Right cardiac atrium (tissue), 5 donors: ENCODE measurements at regions not wholly inside any gene's neighbourhood (a gene's known extent, or its start where the extent isn't known, plus 50 kb on each side); places are given as distances from the start of the nearest gene placed in this dataset.

ENCODE experiments used
- ATAC-seq, 2 donors: fragments of 200-7000 bp; cut with Tn5 transposase; one replicate each; pipeline versions ENCODE4 v1.8.0 to v1.9.1; 2020; ENCODE audit warnings: moderate library complexity in 2 of 2, mild to moderate bottlenecking in 1 of 2
- DNase-seq, 3 donors: peaks; one replicate each; pipeline ENCODE4 v3.0.0-alpha.2; 2020
- H3K27ac ChIP-seq: one replicate; pipeline ENCODE4 v1.5.1; 2013; ENCODE audit warnings: mild to moderate bottlenecking, low read length, control low read depth, moderate library complexity
- H3K27me3 ChIP-seq: one replicate; pipeline ENCODE4 v1.6.1; 2013; ENCODE audit not compliant: control insufficient read depth, insufficient read depth
- H3K4me1 ChIP-seq: one replicate; pipeline ENCODE4 v1.6.1; 2013; ENCODE audit warnings: low read length; ENCODE audit not compliant: control insufficient read depth, insufficient read depth
- H3K4me3 ChIP-seq: one replicate; pipeline ENCODE4 v1.5.1; 2013; ENCODE audit warnings: low read length, control low read depth
- H3K9me3 ChIP-seq: one replicate; pipeline ENCODE4 v1.6.1; 2013; ENCODE audit warnings: low read length; ENCODE audit not compliant: control insufficient read depth
- WGBS: extraction: QIAGEN DNeasy Blood & Tissue Kit; methylation state at CpG from one replicate; pipeline ENCODE4 v1.1.7; 2013; 5-methylcytosine and 5-hydroxymethylcytosine counted together
- intact Hi-C, 4 donors: fragments of 100-400 bp; cut with DNase I; formaldehyde crosslinking; loops; one replicate each; pipeline versions ENCODE4 v1.11.0 to v1.14.0; 2022 to 2023
- donor health status: healthy with polysubstance abuse.
- donor health status: DM: no; HTN: yes; CAD: no.
- donor health status: DM: no; HTN: no; CAD: no.
- donor health status: DM: no; HTN: yes; CAD: no; lungs with severe emphysema.
- donor health status: DM: yes; HTN: yes; CAD: no.

GRCh38 chr12:106000382-106001104, 138.2 kb downstream of the NUAK1 start:
- H3K4me3 ChIP-seq: no peak overlapping the region
- WGBS: 94% methylated on average over 3 of the region's 3 CpGs
- H3K9me3 ChIP-seq: no peaks in the 10 kb centered on the region
- H3K27me3 ChIP-seq: no peaks in the 10 kb centered on the region
- H3K27ac ChIP-seq: no peak overlapping the region
- DNase-seq (no peak), ATAC-seq (no peak)
- no peaks in the 10 kb centered on the region for H3K4me1 ChIP-seq
- intact Hi-C loops: no loop called here

GRCh38 chr12:106001105-106001836, 137.5 kb downstream of the NUAK1 start:
- H3K9me3 ChIP-seq: no peaks in the 10 kb centered on the region
- H3K27me3 ChIP-seq: no peaks in the 10 kb centered on the region
- intact Hi-C loops: no loop called here
- H3K4me1 ChIP-seq: no peaks in the 10 kb centered on the region
- no peak for ATAC-seq
- 72% methylated on average over 2 of the region's 2 CpGs for WGBS
- H3K27ac ChIP-seq: no peak overlapping the region
- DNase-seq: no peak
- H3K4me3 ChIP-seq: no peak overlapping the region

GRCh38 chr12:106001837-106002218, 136.9 kb downstream of the NUAK1 start:
- H3K4me1 ChIP-seq: no peaks in the 10 kb centered on the region
- intact Hi-C loops: no loop called here
- H3K27ac ChIP-seq: no peak overlapping the region
- no peaks in the 10 kb centered on the region for H3K9me3 ChIP-seq
- no peak overlapping the region for H3K4me3 ChIP-seq
- DNase-seq: no peak
- H3K27me3 ChIP-seq: no peaks in the 10 kb centered on the region
- ATAC-seq: no peak
- 86% methylated on average over 3 of the region's 3 CpGs for WGBS

- ATAC-seq: no peak
- no peak overlapping the region for H3K27ac ChIP-seq
- no peak for DNase-seq
- H3K4me3 ChIP-seq: no peak overlapping the region
- no peaks in the 10 kb centered on the region for H3K27me3 ChIP-seq
- no peaks in the 10 kb centered on the region for H3K9me3 ChIP-seq
- no peaks in the 10 kb centered on the region for H3K4me1 ChIP-seq
- WGBS: 91% methylated on average over 3 of the region's 3 CpGs
- intact Hi-C loops: no loop called here
Measured at GRCh38 chr12:106003297-106003696, 135.5 kb downstream of the NUAK1 start.

- H3K27ac ChIP-seq: no peak overlapping the region
- no peak for DNase-seq
- no peaks in the 10 kb centered on the region for H3K9me3 ChIP-seq
- ATAC-seq: no peak
- H3K27me3 ChIP-seq: no peaks in the 10 kb centered on the region
- no peaks in the 10 kb centered on the region for H3K4me1 ChIP-seq
- intact Hi-C loops: no loop called here
- H3K4me3 ChIP-seq: no peak overlapping the region
Measured at GRCh38 chr12:106004289-106004688, 134.5 kb downstream of the NUAK1 start.

- no peak overlapping the region for H3K4me3 ChIP-seq
- H3K27me3 ChIP-seq: no peaks in the 10 kb centered on the region
- H3K27ac ChIP-seq: no peak overlapping the region
- ATAC-seq (no peak), DNase-seq (no peak)
- 84% methylated on average over 4 of the region's 4 CpGs for WGBS
- H3K4me1 ChIP-seq: no peaks in the 10 kb centered on the region
- intact Hi-C loops: no loop called here
- H3K9me3 ChIP-seq: no peaks in the 10 kb centered on the region
Measured at GRCh38 chr12:106006382-106006781, 132.4 kb downstream of the NUAK1 start.

GRCh38 chr12:106006940-106007339, 131.8 kb downstream of the NUAK1 start:
- WGBS: 75% methylated on average over 2 of the region's 2 CpGs
- DNase-seq (no peak), ATAC-seq (no peak)
- H3K27me3 ChIP-seq: no peaks in the 10 kb centered on the region
- H3K4me1 ChIP-seq: no peaks in the 10 kb centered on the region
- H3K4me3 ChIP-seq: no peak overlapping the region
- H3K9me3 ChIP-seq: no peaks in the 10 kb centered on the region
- intact Hi-C loops: no loop called here
- no peak overlapping the region for H3K27ac ChIP-seq

- no peaks in the 10 kb centered on the region for H3K4me1 ChIP-seq
- H3K9me3 ChIP-seq: no peaks in the 10 kb centered on the region
- intact Hi-C loops: no loop called here
- no peak for DNase-seq
- no peak overlapping the region for H3K27ac ChIP-seq
- no peaks in the 10 kb centered on the region for H3K27me3 ChIP-seq
- ATAC-seq: no peak
- no peak overlapping the region for H3K4me3 ChIP-seq
Measured at GRCh38 chr12:106010741-106011140, 128.0 kb downstream of the NUAK1 start.
